Esophagus mucosa (tissue), 1 donor: ENCODE measurements at regions not wholly inside any gene's neighbourhood (a gene's known extent, or its start where the extent isn't known, plus 50 kb on each side); places are given as distances from the start of the nearest gene placed in this dataset.
A peak's percentile ranks its signal among the peaks of the same experiment; 100 is the strongest.
"Not testable (repeated sequence)": the region's sequence is repeated elsewhere in the genome, so short reads cannot be mapped to it uniquely, and the experiment has no call there.

Source experiments
- ATAC-seq: fragments of 200-7000 bp; cut with Tn5 transposase; one replicate; pipeline ENCODE4 v1.9.1; 2020
- donor health status: DM: yes; HTN: yes; CAD: no.

- peak; percentile 76 for ATAC-seq
These were observed 154.0 kb downstream of the THBS2 start for GRCh38 chr6:169099411-169100202.

- not testable (repeated sequence) for ATAC-seq
These were observed 155.0 kb downstream of the THBS2 start for GRCh38 chr6:169098651-169099050.

GRCh38 chr6:169098116-169098515 is 155.5 kb downstream of the THBS2 start:
- ATAC-seq = no peak

GRCh38 chr6:169097381-169097959 is 156.2 kb downstream of the THBS2 start:
- ATAC-seq = no peak

GRCh38 chr6:169096388-169096787 is 157.3 kb downstream of the THBS2 start:
- no peak for ATAC-seq

GRCh38 chr6:169095153-169095552 is 158.5 kb downstream of the THBS2 start:
- ATAC-seq = no peak

GRCh38 chr6:169094552-169094950 is 159.1 kb downstream of the THBS2 start:
- no peak for ATAC-seq

GRCh38 chr6:169093770-169094551 is 159.7 kb downstream of the THBS2 start:
- no peak for ATAC-seq

GRCh38 chr6:169093066-169093723 is 160.5 kb downstream of the THBS2 start:
- no peak for ATAC-seq

- ATAC-seq = no peak
These were observed 161.3 kb downstream of the THBS2 start for GRCh38 chr6:169092375-169092774.

GRCh38 chr6:169090514-169091127 is 163.0 kb downstream of the THBS2 start:
- not testable (repeated sequence) for ATAC-seq

- ATAC-seq = no peak
These were observed 164.9 kb downstream of the THBS2 start for GRCh38 chr6:169088762-169089161.

GRCh38 chr6:169087443-169088041 is 166.1 kb downstream of the THBS2 start:
- ATAC-seq = no peak

- ATAC-seq = not testable (repeated sequence)
These were observed 167.0 kb downstream of the THBS2 start for GRCh38 chr6:169086616-169087015.

- ATAC-seq = peak; percentile 79
These were observed 167.6 kb downstream of the THBS2 start for GRCh38 chr6:169086020-169086419.

GRCh38 chr6:169085466-169085865 is 168.2 kb downstream of the THBS2 start:
- ATAC-seq = no peak

GRCh38 chr6:169084557-169084956 is 169.1 kb downstream of the THBS2 start:
- ATAC-seq = not testable (repeated sequence)

GRCh38 chr6:169084067-169084466 is 169.6 kb downstream of the THBS2 start:
- no peak for ATAC-seq

- ATAC-seq = no peak
These were observed 170.2 kb downstream of the THBS2 start for GRCh38 chr6:169083508-169083874.

GRCh38 chr6:169082817-169083507 is 170.7 kb downstream of the THBS2 start:
- no peak for ATAC-seq

GRCh38 chr6:169082093-169082492 is 171.6 kb downstream of the THBS2 start:
- no peak for ATAC-seq
